ENCODE measurements at regions not wholly inside any gene's neighbourhood (a gene's known extent, or its start where the extent isn't known, plus 50 kb on each side); places are given as distances from the start of the nearest gene placed in this dataset.

GRCh38 chr2:241947401-241947800 is 77.9 kb downstream of the RTP5 start:
- TF ChIP-seq Cebpa-rat (IDR thresholded peaks at IDR 0.05), result no peak
- H3K9ac ChIP-seq, result no peak overlapping the region
- peaks cover 99% of the 10 kb centered on the region for H4K20me1 ChIP-seq
- H3K9me3 ChIP-seq, result no peaks in the 10 kb centered on the region
- no peak overlapping the region for H3K4me3 ChIP-seq
- H3K4me1 ChIP-seq, result peaks cover 12% of the 10 kb centered on the region
- no peak overlapping the region for H3K4me2 ChIP-seq
- no peaks in the 10 kb centered on the region for H3K27me3 ChIP-seq
- H3K27ac ChIP-seq, result no peak overlapping the region
- peaks cover 51% of the 10 kb centered on the region for H3K36me3 ChIP-seq

DNA sequence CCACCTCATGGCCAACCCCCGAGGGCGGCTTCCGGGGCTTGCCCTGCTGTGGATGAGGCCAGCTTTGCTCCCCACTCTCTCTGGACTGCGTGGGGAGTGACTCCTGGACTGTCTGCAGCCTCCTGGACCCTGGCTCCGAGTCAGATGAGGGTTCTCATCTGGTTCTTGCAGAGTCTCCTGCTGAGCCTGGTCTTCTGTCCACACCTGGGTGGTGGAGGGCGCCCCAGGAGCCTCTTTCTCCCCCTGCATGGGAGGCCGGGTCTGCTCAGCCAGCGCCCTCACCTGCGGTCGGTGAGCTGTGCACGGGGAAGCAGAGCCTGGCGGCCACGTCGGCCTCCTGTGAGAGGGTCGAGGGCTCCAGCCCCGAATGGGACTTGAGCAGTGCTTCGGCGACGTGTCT is 78.3 kb downstream of the RTP5 start:
- H3K27ac ChIP-seq, result no peak overlapping the region
- peaks cover 10% of the 10 kb centered on the region; the same call in 1 of the 2 replicates for H3K4me1 ChIP-seq
- H4K20me1 ChIP-seq, result peaks cover 99% of the 10 kb centered on the region
- no peak for TF ChIP-seq Cebpa-rat (IDR thresholded peaks at IDR 0.05)
- peaks cover 49% of the 10 kb centered on the region for H3K36me3 ChIP-seq
- no peak overlapping the region for H3K9ac ChIP-seq
- no peaks in the 10 kb centered on the region for H3K9me3 ChIP-seq
- no peak overlapping the region for H3K4me3 ChIP-seq
- H3K27me3 ChIP-seq, result no peaks in the 10 kb centered on the region
- H3K4me2 ChIP-seq, result no peak overlapping the region

GRCh38 chr2:241948299-241948897 is 78.9 kb downstream of the RTP5 start:
- H4K20me1 ChIP-seq, result peaks cover 98% of the 10 kb centered on the region

GRCh38 chr2:241948901-241949735 is 79.6 kb downstream of the RTP5 start:
- Histone ChIP-seq H4K20me1 (peaks cover 98% of the 10 kb centered on the region), H3K4me1 (peaks cover 10% of the 10 kb centered on the region; the same call in 1 of the 2 replicates), H3K36me3 (peaks cover 46% of the 10 kb centered on the region), H3K4me2 (no peak overlapping the region), H3K4me3 (no peak overlapping the region), H3K9ac (no peak overlapping the region), H3K27me3 (no peaks in the 10 kb centered on the region), H3K9me3 (no peaks in the 10 kb centered on the region), H3K27ac (no peak overlapping the region)
- no peak for TF ChIP-seq Cebpa-rat (IDR thresholded peaks at IDR 0.05)

More at GRCh38 chr2:241948299-241948897, 78.9 kb downstream of the RTP5 start:
- H3K27me3 ChIP-seq, result no peaks in the 10 kb centered on the region
- no peak overlapping the region for H3K9ac ChIP-seq
- H3K27ac ChIP-seq, result no peak overlapping the region
- no peak for TF ChIP-seq Cebpa-rat (IDR thresholded peaks at IDR 0.05)
- H3K36me3 ChIP-seq, result peaks cover 46% of the 10 kb centered on the region
- H3K4me2 ChIP-seq, result no peak overlapping the region
- peaks cover 10% of the 10 kb centered on the region; the same call in 1 of the 2 replicates for H3K4me1 ChIP-seq
- no peak overlapping the region for H3K4me3 ChIP-seq
- no peaks in the 10 kb centered on the region for H3K9me3 ChIP-seq

GRCh38 chr2:241949736-241950412 is 80.3 kb downstream of the RTP5 start:
- no peaks in the 10 kb centered on the region for H3K9me3 ChIP-seq
- no peak for TF ChIP-seq Cebpa-rat (IDR thresholded peaks at IDR 0.05)
- H4K20me1 ChIP-seq, result peaks cover 98% of the 10 kb centered on the region
- H3K4me3 ChIP-seq, result no peak overlapping the region
- no peak overlapping the region for H3K27ac ChIP-seq
- peaks cover 10% of the 10 kb centered on the region; the same call in 1 of the 2 replicates for H3K4me1 ChIP-seq
- H3K27me3 ChIP-seq, result no peaks in the 10 kb centered on the region
- H3K4me2 ChIP-seq, result no peak overlapping the region; the same call in 1 of the 2 replicates
- H3K9ac ChIP-seq, result no peak overlapping the region
- peaks cover 44% of the 10 kb centered on the region for H3K36me3 ChIP-seq

DNA sequence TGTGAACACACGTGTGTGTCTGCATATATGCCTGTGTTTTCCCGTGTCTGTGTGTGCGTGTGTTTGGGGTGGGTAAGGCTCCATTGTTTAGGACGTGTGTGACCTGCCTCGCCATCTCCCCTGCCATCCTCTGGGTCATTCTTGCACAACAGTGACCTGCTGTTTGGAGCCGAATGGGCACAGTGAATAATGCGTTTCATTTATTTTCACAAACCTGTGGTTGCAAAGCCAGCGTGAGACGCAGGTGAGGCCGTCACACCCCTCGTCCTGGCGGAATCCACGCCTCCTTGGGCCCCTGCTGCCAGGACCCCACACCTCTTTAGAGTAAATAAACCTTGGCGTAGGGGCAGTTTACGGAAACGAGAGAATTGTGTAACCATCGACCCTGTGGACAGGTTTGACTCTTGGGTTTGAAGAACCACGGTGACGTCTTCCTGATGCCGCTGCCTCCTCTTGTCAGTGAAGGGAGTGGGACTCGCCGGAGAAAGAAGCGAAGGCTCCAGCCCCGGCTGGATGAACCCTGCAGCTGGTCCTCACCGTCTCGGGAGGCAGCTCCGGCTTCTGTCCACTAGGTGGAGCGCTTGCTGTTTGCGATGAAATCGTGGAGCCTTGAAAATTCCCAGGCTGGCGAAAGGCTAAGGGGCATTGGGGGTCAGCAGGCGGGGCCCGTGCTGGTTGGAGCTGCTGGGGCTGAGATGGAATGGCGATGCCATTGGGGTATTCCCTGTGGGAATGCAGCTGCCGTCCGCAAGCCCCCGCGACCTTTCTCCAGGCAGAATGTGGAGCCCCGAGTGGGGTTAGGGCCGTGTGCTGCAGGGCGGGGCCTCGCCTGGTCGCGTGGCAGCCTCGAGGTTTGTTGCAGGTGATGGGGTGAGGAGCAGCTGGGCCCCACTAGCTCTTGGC is 81.1 kb downstream of the RTP5 start:
- Histone ChIP-seq H3K4me2 (peak overlapping the region; percentile 19; the same call in 1 of the 2 replicates), H3K27me3 (no peaks in the 10 kb centered on the region), H3K36me3 (peaks cover 44% of the 10 kb centered on the region), H3K4me3 (no peak overlapping the region), H3K27ac (no peak overlapping the region), H3K4me1 (peaks cover 10% of the 10 kb centered on the region; the same call in 1 of the 2 replicates), H3K9me3 (0 out of 2 replicates have a peak, but pooled peaks cover 7% of the 10 kb centered on the region), H4K20me1 (peaks cover 98% of the 10 kb centered on the region), H3K9ac (no peak overlapping the region)
- TF ChIP-seq Cebpa-rat (IDR thresholded peaks at IDR 0.05), result no peak

- no peak for TF ChIP-seq Cebpa-rat (IDR thresholded peaks at IDR 0.05)
- Histone ChIP-seq H4K20me1 (peaks cover 98% of the 10 kb centered on the region), H3K4me2 (peak overlapping the region; percentile 19; the same call in 1 of the 2 replicates), H3K27ac (no peak overlapping the region), H3K9ac (no peak overlapping the region), H3K36me3 (peaks cover 44% of the 10 kb centered on the region), H3K4me3 (no peak overlapping the region), H3K9me3 (peaks cover 12% of the 10 kb centered on the region), H3K4me1 (peaks cover 10% of the 10 kb centered on the region; the same call in 1 of the 2 replicates), H3K27me3 (no peaks in the 10 kb centered on the region)
Observed at GRCh38 chr2:241951316-241951700, 81.8 kb downstream of the RTP5 start.

GRCh38 chr2:241951920-241952319 is 82.4 kb downstream of the RTP5 start:
- H4K20me1 ChIP-seq, result peaks cover 98% of the 10 kb centered on the region
- peaks cover 18% of the 10 kb centered on the region for H3K9me3 ChIP-seq
- no peak for TF ChIP-seq Cebpa-rat (IDR thresholded peaks at IDR 0.05)
- no peak overlapping the region for H3K4me2 ChIP-seq
- H3K4me3 ChIP-seq, result no peak overlapping the region
- no peak overlapping the region for H3K9ac ChIP-seq
- peaks cover 10% of the 10 kb centered on the region; the same call in 1 of the 2 replicates for H3K4me1 ChIP-seq
- H3K27ac ChIP-seq, result no peak overlapping the region
- peaks cover 44% of the 10 kb centered on the region for H3K36me3 ChIP-seq
- no peaks in the 10 kb centered on the region for H3K27me3 ChIP-seq

GRCh38 chr2:241952816-241953215 is 83.3 kb downstream of the RTP5 start:
- H3K9ac ChIP-seq, result no peak overlapping the region
- H3K36me3 ChIP-seq, result peaks cover 49% of the 10 kb centered on the region
- no peak overlapping the region for H3K27ac ChIP-seq
- H3K27me3 ChIP-seq, result no peaks in the 10 kb centered on the region
- H4K20me1 ChIP-seq, result peaks cover 98% of the 10 kb centered on the region
- peaks cover 27% of the 10 kb centered on the region for H3K9me3 ChIP-seq
- H3K4me2 ChIP-seq, result no peak overlapping the region
- H3K4me1 ChIP-seq, result peaks cover 10% of the 10 kb centered on the region; the same call in 1 of the 2 replicates
- no peak for TF ChIP-seq Cebpa-rat (IDR thresholded peaks at IDR 0.05)
- H3K4me3 ChIP-seq, result no peak overlapping the region
